Heart left ventricle (tissue), 13 donors: ENCODE measurements at regions not wholly inside any gene's neighbourhood (a gene's known extent, or its start where the extent isn't known, plus 50 kb on each side); places are given as distances from the start of the nearest gene placed in this dataset.

Experiments
- POLR2A ChIP-seq, 2 donors: fragments of 450-650 bp; IDR thresholded peaks; one replicate each; pipeline ENCODE4 v1.6.1; 2017; ENCODE audit warnings: antibody characterized with exemption in 2 of 2, mild to moderate bottlenecking in 2 of 2, moderate library complexity in 2 of 2
- TF ChIP-seq, protein P1 (sequence below), 12 donors: fragments of 200-600 bp; sonication (generic) in 4 of 12; IDR thresholded peaks; one replicate each; pipeline versions ENCODE4 v1.5.0 to v1.8.0; 2018 to 2022; ENCODE audit warnings: antibody characterized with exemption in 12 of 12, mild to moderate bottlenecking in 5 of 12
- donor health status: ischemic (EF 13 %, LVEDD 7.1; RV severe dilation, severe dysfunction).
- donor health status: DM: no; HTN: yes; CAD: no.
- donor health status: DM: no; HTN: no; CAD: no.
- donor health status: ischemic (EF 25% LVEDD 6.9; RV normal size, moderate dysfunction).
- donor health status: ischemic (EF 25% LVEDD 5.7; RV mildly dilated, moderate dysfunction).
- donor health status: ischemic (EF 35%, LVEDD 5.7; RV mildly dilated, moderate dysfunction).
- donor health status: nonischemic (EF 11% LVEDD 7.7; RV severe dilation, severe dysfunction).
- donor health status: DM: yes; HTN: yes; CAD: no.
- donor health status: PGD.
- donor health status: ischemic (EF 29% LVEDD 5.4; RV normal size, mild dysfunction).
- donor health status: nonischemic (EF 23%, LVEDD 6.1; RV moderate dilation, normal function).

- TF ChIP-seq, protein P1, sequence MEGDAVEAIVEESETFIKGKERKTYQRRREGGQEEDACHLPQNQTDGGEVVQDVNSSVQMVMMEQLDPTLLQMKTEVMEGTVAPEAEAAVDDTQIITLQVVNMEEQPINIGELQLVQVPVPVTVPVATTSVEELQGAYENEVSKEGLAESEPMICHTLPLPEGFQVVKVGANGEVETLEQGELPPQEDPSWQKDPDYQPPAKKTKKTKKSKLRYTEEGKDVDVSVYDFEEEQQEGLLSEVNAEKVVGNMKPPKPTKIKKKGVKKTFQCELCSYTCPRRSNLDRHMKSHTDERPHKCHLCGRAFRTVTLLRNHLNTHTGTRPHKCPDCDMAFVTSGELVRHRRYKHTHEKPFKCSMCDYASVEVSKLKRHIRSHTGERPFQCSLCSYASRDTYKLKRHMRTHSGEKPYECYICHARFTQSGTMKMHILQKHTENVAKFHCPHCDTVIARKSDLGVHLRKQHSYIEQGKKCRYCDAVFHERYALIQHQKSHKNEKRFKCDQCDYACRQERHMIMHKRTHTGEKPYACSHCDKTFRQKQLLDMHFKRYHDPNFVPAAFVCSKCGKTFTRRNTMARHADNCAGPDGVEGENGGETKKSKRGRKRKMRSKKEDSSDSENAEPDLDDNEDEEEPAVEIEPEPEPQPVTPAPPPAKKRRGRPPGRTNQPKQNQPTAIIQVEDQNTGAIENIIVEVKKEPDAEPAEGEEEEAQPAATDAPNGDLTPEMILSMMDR (IDR thresholded peaks at IDR 0.05), result no peak
- no peak for TF ChIP-seq POLR2A (IDR thresholded peaks at IDR 0.05)
These were observed 118.6 kb upstream of the C11orf87 start for GRCh38 chr11:109303342-109303741.
